PC-3 (cell line): ENCODE measurements at regions not wholly inside any gene's neighbourhood (a gene's known extent, or its start where the extent isn't known, plus 50 kb on each side); places are given as distances from the start of the nearest gene placed in this dataset.

ENCODE experiments used
- ATAC-seq: fragments of 200-7000 bp; cut with Tn5 transposase; 2 replicates; pipeline ENCODE4 v1.9.1; 2020; ENCODE audit warnings: mild to moderate bottlenecking, moderate library complexity
- BruUV-seq: library from RNA; stranded (reverse); fragments of 400-500 nt; replicated peaks from 2 replicates; lab custom pipeline; 2021; lab: Mats Ljungman, UMichigan
- CTCF ChIA-PET: fragments of 300-600 bp; sonication (Branson Sonifier 250); formaldehyde crosslinking; loops from one replicate; lab custom pipeline; 2022; ENCODE audit warnings: antibody characterized with exemption; lab: Charles Lee
- POLR2A ChIA-PET: fragments of 300-600 bp; sonication (Branson Sonifier 250); formaldehyde crosslinking; loops from one replicate; lab custom pipeline; 2022; ENCODE audit warnings: antibody characterized with exemption; ENCODE audit not compliant: unreplicated experiment; lab: Charles Lee
- DNase-seq: peaks from one replicate; pipeline ENCODE4 v3.0.0-alpha.2; 2015
- H2AFZ ChIP-seq: fragments of 300-600 bp; sonication (generic); 2 replicates; pipeline ENCODE4 v1.6.0; 2016; ENCODE audit warnings: antibody characterized with exemption, low read length
- H3F3A ChIP-seq: fragments of 300-600 bp; sonication (generic); one replicate; pipeline ENCODE4 v1.6.0; 2017; ENCODE audit warnings: antibody characterized with exemption, low read length, control low read depth, mild to moderate bottlenecking; ENCODE audit not compliant: unreplicated experiment
- H3K27ac ChIP-seq: fragments of 300-600 bp; sonication (generic); 2 replicates; pipeline ENCODE4 v1.5.1; 2016; ENCODE audit warnings: mild to moderate bottlenecking, low read length
- H3K27me3 ChIP-seq: fragments of 300-600 bp; sonication (generic); 2 replicates; pipeline ENCODE4 v1.6.1; 2016; ENCODE audit warnings: low read length, mixed read lengths
- H3K36me3 ChIP-seq: fragments of 300-600 bp; sonication (generic); 2 replicates; pipeline ENCODE4 v1.6.1; 2016; ENCODE audit warnings: low read depth, mixed run types, low read length, mixed read lengths
- H3K4me1 ChIP-seq: fragments of 300-600 bp; sonication (generic); 2 replicates; pipeline ENCODE4 v1.5.1; 2016; ENCODE audit warnings: low read length; ENCODE audit not compliant: insufficient read depth
- H3K4me2 ChIP-seq: fragments of 300-600 bp; sonication (generic); 2 replicates; pipeline ENCODE4 v1.6.0; 2016; ENCODE audit warnings: low read length
- H3K4me3 ChIP-seq: fragments of 300-600 bp; sonication (generic); 2 replicates; pipeline ENCODE4 v1.5.1; 2016; ENCODE audit warnings: mild to moderate bottlenecking, low read length, mixed read lengths
- H3K79me2 ChIP-seq: fragments of 300-600 bp; sonication (generic); 2 replicates; pipeline ENCODE4 v1.6.1; 2017; ENCODE audit warnings: low read length, mixed read lengths
- H3K9ac ChIP-seq: fragments of 300-600 bp; sonication (generic); 2 replicates; pipeline ENCODE4 v1.6.0; 2016; ENCODE audit warnings: mild to moderate bottlenecking, low read length
- H3K9me2 ChIP-seq: fragments of 300-600 bp; sonication (generic); replicated peaks from 2 replicates; pipeline ENCODE4 v1.6.1; 2016; ENCODE audit warnings: mixed run types, low read length, mixed read lengths
- H3K9me3 ChIP-seq: fragments of 300-600 bp; sonication (generic); 2 replicates; pipeline ENCODE4 v1.6.1; 2016; ENCODE audit warnings: low read length, mixed read lengths
- H4K20me1 ChIP-seq: fragments of 300-600 bp; sonication (generic); 2 replicates; pipeline ENCODE4 v1.6.1; 2016; ENCODE audit warnings: low read length, mixed read lengths
- CTCF ChIP-seq: fragments of 300-600 bp; sonication (generic); conservative IDR thresholded peaks from 2 replicates; pipeline ENCODE4 v1.5.1; 2017; ENCODE audit warnings: antibody characterized with exemption, low read depth, mild to moderate bottlenecking, low read length
- EZH2 ChIP-seq: fragments of 300-600 bp; sonication (generic); IDR thresholded peaks from one replicate; pipeline ENCODE4 v1.6.1; 2017; ENCODE audit warnings: antibody characterized with exemption, mild to moderate bottlenecking, low read length; ENCODE audit not compliant: unreplicated experiment
- EZH2phosphoT487 ChIP-seq: fragments of 300-600 bp; sonication (generic); IDR thresholded peaks from 2 replicates; pipeline ENCODE4 v1.6.1; 2018; ENCODE audit warnings: mild to moderate bottlenecking, antibody characterized with exemption, low read length, borderline replicate concordance
- intact Hi-C: fragments of 100-400 bp; cut with micrococcal nuclease; formaldehyde crosslinking; loops from 2 replicates; pipeline ENCODE4 v1.9.0; 2023

- ChIA-PET CTCF (no interaction called here), POLR2A (no interaction called here)
- no peaks in the 10 kb centered on the region for H3K9me2 ChIP-seq
- TF ChIP-seq CTCF, result no peak
- no peak overlapping the region for H2AFZ ChIP-seq
- no TSS peak for BruUV-seq
- ATAC-seq, result no peak
- no peaks in the 10 kb centered on the region for H3K27me3 ChIP-seq
- no peak overlapping the region for H3K4me3 ChIP-seq
- H3K27ac ChIP-seq, result no peak overlapping the region
- no peaks in the 10 kb centered on the region for H3K36me3 ChIP-seq
- no peak overlapping the region for H3K4me2 ChIP-seq
- no peaks in the 10 kb centered on the region for H3K9me3 ChIP-seq
- intact Hi-C loops, result no loop called here
- DNase-seq, result no peak
- peaks cover 13% of the 10 kb centered on the region; the same call in 1 of the 2 replicates for H3K4me1 ChIP-seq
- no peak overlapping the region for H3K9ac ChIP-seq
- H3K79me2 ChIP-seq, result no peaks in the 10 kb centered on the region
- no peaks in the 10 kb centered on the region for H4K20me1 ChIP-seq
- H3F3A ChIP-seq, result no peaks in the 10 kb centered on the region
Measured at GRCh38 chr4:42712854-42713253, 55.9 kb upstream of the ATP8A1 start.

- Histone ChIP-seq H3K9me2 (no peaks in the 10 kb centered on the region), H3K4me2 (no peak overlapping the region), H3K4me1 (peaks cover 13% of the 10 kb centered on the region; the same call in 1 of the 2 replicates), H3K79me2 (no peaks in the 10 kb centered on the region), H3K9me3 (no peaks in the 10 kb centered on the region), H3K27ac (no peak overlapping the region), H2AFZ (no peak overlapping the region), H3K4me3 (no peak overlapping the region), H3K36me3 (no peaks in the 10 kb centered on the region), H4K20me1 (no peaks in the 10 kb centered on the region), H3K27me3 (no peaks in the 10 kb centered on the region), H3K9ac (no peak overlapping the region), H3F3A (no peaks in the 10 kb centered on the region)
- no peak for TF ChIP-seq EZH2phosphoT487
- no peak for TF ChIP-seq CTCF
- no peak for TF ChIP-seq EZH2
- ChIA-PET CTCF (no interaction called here), POLR2A (no interaction called here)
- no TSS peak for BruUV-seq
- ATAC-seq, result no peak
- intact Hi-C loops, result no loop called here
- DNase-seq, result no peak
Measured at GRCh38 chr4:42711496-42711895, 54.6 kb upstream of the ATP8A1 start.

- Histone ChIP-seq H4K20me1 (no peaks in the 10 kb centered on the region), H3K9ac (no peak overlapping the region), H3K36me3 (no peaks in the 10 kb centered on the region), H3K9me2 (no peaks in the 10 kb centered on the region), H3K4me3 (no peak overlapping the region), H3K79me2 (no peaks in the 10 kb centered on the region), H3K9me3 (no peaks in the 10 kb centered on the region), H3K27ac (no peak overlapping the region), H2AFZ (no peak overlapping the region), H3K4me1 (peaks cover 13% of the 10 kb centered on the region; the same call in 1 of the 2 replicates), H3F3A (no peaks in the 10 kb centered on the region), H3K4me2 (no peak overlapping the region), H3K27me3 (no peaks in the 10 kb centered on the region)
- TF ChIP-seq EZH2 (no peak), CTCF (no peak), EZH2phosphoT487 (no peak)
- POLR2A ChIA-PET, result no interaction called here
- ATAC-seq, result no peak
- CTCF ChIA-PET, result no interaction called here
- BruUV-seq, result no TSS peak
- intact Hi-C loops, result no loop called here
- DNase-seq, result no peak
Measured at GRCh38 chr4:42710761-42711160, 53.9 kb upstream of the ATP8A1 start.
